Activated CD4-positive, alpha-beta memory T cell treated with anti-CD3 and anti-CD28 coated beads, Interleukin-2, amount 10 ng/mL, durations not matched to agents 7 days and 5 days (primary cell): ENCODE measurements at regions not wholly inside any gene's neighbourhood (a gene's known extent, or its start where the extent isn't known, plus 50 kb on each side); places are given as distances from the start of the nearest gene placed in this dataset.

Experiments used
- CTCF ChIA-PET: fragments of 350-600 bp; sonication (Branson Sonifier 250); formaldehyde crosslinking; loops from one replicate; lab custom pipeline; 2021; ENCODE audit warnings: antibody characterized with exemption, inconsistent platforms; lab: Charles Lee
- POLR2A ChIA-PET: fragments of 350-600 bp; sonication (Branson Sonifier 250); formaldehyde crosslinking; loops from one replicate; lab custom pipeline; 2021; ENCODE audit warnings: antibody characterized with exemption; lab: Charles Lee
- DNase-seq: peaks from one replicate; pipeline ENCODE4 v3.0.0-alpha.2; 2020
- H3K27ac Mint-ChIP-seq: one replicate; pipeline ENCODE4 v1.8.0; 2021; ENCODE audit warnings: mild to moderate bottlenecking, mixed read lengths
- H3K27me3 Mint-ChIP-seq: one replicate; pipeline ENCODE4 v1.8.0; 2021; ENCODE audit warnings: mixed read lengths
- H3K36me3 Mint-ChIP-seq: one replicate; pipeline ENCODE4 v1.8.0; 2021; ENCODE audit warnings: low read depth, mixed read lengths
- H3K4me1 Mint-ChIP-seq: one replicate; pipeline ENCODE4 v1.8.0; 2021; ENCODE audit warnings: mixed read lengths
- H3K4me3 Mint-ChIP-seq: one replicate; pipeline ENCODE4 v1.8.0; 2021; ENCODE audit warnings: mild to moderate bottlenecking, mixed read lengths
- H3K9me3 Mint-ChIP-seq: one replicate; pipeline ENCODE4 v1.8.0; 2021; ENCODE audit warnings: mixed read lengths

DNA sequence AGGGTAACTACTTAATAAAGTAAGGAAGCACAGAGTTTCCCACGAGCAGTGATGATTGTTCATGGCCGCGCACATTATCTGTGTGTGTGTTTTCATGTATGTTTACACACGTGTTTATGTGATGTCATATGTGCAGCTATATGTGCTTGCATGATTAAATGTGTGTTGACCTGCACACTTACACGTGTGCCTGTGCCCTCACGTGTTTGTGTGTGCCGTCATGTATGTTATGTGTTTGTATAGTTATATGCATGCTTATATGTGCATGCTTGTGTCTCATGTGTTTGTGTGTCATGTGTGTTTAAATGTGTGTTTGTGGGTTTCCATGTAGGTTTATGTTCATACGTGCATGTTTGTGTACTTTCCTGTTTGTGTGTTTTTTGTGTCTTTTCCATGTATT, 782.3 kb downstream of the GALR1 start:
- H3K4me3 Mint-ChIP-seq: no peak overlapping the region
- H3K9me3 Mint-ChIP-seq: peaks cover 3% of the 10 kb centered on the region
- CTCF ChIA-PET: no interaction called here
- no peaks in the 10 kb centered on the region for H3K4me1 Mint-ChIP-seq
- H3K36me3 Mint-ChIP-seq: no peaks in the 10 kb centered on the region
- H3K27ac Mint-ChIP-seq: no peak overlapping the region
- H3K27me3 Mint-ChIP-seq: no peaks in the 10 kb centered on the region
- no peak for DNase-seq
- POLR2A ChIA-PET: no interaction called here

DNA sequence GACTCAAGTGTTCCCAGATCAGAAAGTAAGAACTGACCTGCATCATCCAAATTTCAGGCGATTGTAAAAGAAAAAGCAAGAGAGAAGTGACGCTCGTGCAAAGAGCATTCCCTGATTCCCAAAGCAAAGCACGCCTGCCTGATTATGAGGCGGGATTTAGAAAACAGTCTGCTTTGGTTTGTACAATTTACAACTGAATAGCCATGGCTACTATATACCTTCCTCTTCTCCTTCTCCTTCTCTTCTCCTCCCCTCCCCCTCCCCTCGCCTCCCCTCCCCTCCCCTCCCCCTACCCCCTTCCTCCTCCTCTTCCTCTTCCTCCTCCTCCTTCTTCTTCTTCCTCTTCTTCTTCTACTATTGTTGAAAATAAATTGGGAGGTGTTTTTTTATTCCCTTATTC, 782.9 kb downstream of the GALR1 start:
- no peak overlapping the region for H3K27ac Mint-ChIP-seq

DNA sequence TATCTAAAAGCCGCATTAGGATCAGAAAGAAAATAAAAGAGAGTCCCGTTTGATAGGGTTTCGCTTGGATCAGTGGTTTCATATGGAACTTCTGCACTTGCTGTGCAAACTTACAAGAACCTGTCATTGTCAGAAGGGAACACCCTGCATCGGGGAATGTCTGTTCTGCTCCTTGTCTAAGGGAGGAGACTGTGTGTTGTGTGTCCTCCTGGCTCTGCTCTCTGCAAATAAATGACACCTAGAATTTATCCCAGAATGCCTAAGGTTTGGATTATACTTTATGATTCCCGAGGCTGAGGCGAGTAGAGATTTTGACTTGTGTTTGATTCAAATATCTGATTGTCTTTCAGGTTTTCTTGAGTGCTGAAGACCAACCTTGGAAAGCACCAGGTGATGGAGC, 785.1 kb downstream of the GALR1 start:
- no peaks in the 10 kb centered on the region for H3K27me3 Mint-ChIP-seq
- ChIA-PET POLR2A (no interaction called here), CTCF (no interaction called here)
- peaks cover 3% of the 10 kb centered on the region for H3K9me3 Mint-ChIP-seq
- H3K36me3 Mint-ChIP-seq: no peaks in the 10 kb centered on the region
- no peaks in the 10 kb centered on the region for H3K4me1 Mint-ChIP-seq
- no peak overlapping the region for H3K4me3 Mint-ChIP-seq
- no peak overlapping the region for H3K27ac Mint-ChIP-seq
- no peak for DNase-seq

More for the DNA sequence above, 782.9 kb downstream of the GALR1 start:
- DNase-seq: no peak
- Mint-ChIP-seq H3K9me3 (peaks cover 3% of the 10 kb centered on the region), H3K4me3 (no peak overlapping the region), H3K36me3 (no peaks in the 10 kb centered on the region), H3K27me3 (no peaks in the 10 kb centered on the region), H3K4me1 (no peaks in the 10 kb centered on the region)
- CTCF ChIA-PET: no interaction called here
- POLR2A ChIA-PET: no interaction called here

DNA sequence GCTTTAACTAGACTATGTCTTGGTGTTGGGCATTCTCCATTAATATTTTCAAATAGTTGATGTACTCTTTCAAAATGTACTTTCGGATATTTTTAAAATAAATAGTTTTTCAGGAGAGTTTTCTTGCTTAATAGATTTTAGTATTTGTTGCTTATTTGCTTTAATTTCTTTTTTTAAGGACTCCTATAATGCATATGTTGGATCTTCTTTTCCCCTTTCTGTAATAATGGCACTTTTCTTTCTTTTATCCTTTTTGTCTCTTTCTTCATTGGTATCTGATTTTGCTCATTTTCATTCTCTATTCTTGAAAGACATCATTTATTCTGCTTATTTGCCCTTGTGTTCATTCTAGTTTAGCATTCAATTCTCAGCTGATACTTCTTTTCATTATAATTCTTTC, 791.6 kb downstream of the GALR1 start:
- Mint-ChIP-seq H3K9me3 (peaks cover 4% of the 10 kb centered on the region), H3K4me1 (no peaks in the 10 kb centered on the region), H3K36me3 (no peaks in the 10 kb centered on the region), H3K27me3 (no peaks in the 10 kb centered on the region), H3K4me3 (no peak overlapping the region), H3K27ac (no peak overlapping the region)
- no peak for DNase-seq
- ChIA-PET CTCF (no interaction called here), POLR2A (no interaction called here)

DNA sequence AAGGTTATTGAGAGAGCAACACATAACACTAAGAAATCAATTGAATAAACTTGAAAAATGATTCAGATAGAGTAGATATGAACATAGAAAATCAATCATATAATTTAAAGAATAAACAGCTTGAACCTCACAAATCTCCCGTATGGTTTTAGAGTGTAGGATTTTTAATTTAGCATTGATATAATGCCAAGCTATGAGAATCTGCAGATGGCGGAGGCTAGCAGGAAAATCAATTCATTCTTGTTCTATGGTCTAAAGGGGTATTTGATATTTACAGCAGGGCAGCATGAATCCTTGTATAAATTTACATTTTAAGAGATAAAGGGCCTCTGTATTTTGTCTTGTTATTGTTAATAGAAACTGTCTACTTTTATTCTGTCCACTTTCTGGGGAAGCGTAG, 797.0 kb downstream of the GALR1 start:
- no peaks in the 10 kb centered on the region for H3K4me1 Mint-ChIP-seq

DNA sequence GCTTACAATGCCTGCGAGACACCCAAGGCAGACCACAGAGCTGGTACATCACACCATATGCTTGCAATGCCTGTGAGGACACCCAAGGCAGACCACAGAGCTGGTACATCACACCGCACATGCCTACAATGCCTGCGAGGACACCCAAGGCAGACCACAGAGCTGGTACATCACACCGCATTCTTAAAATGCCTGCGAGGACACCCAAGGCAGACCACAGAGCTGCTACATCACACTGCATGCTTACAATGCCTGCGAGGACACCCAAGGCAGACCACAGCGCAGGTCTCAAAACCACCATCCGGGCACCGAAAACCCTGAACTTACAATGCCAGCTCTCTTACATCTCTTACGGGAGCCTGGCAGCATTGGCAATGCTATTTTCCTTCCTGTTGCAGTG, 799.6 kb downstream of the GALR1 start:
- H3K27ac Mint-ChIP-seq: no peak overlapping the region
- H3K27me3 Mint-ChIP-seq: no peaks in the 10 kb centered on the region
- no peaks in the 10 kb centered on the region for H3K4me1 Mint-ChIP-seq
- no peak for DNase-seq
- POLR2A ChIA-PET: no interaction called here
- H3K4me3 Mint-ChIP-seq: no peak overlapping the region
- H3K36me3 Mint-ChIP-seq: no peaks in the 10 kb centered on the region
- no peaks in the 10 kb centered on the region for H3K9me3 Mint-ChIP-seq
- CTCF ChIA-PET: no interaction called here

More for the DNA sequence above, 797.0 kb downstream of the GALR1 start:
- Mint-ChIP-seq H3K36me3 (no peaks in the 10 kb centered on the region), H3K27ac (no peak overlapping the region), H3K4me3 (no peak overlapping the region), H3K9me3 (no peaks in the 10 kb centered on the region), H3K27me3 (no peaks in the 10 kb centered on the region)
- ChIA-PET POLR2A (no interaction called here), CTCF (no interaction called here)
- DNase-seq: no peak

DNA sequence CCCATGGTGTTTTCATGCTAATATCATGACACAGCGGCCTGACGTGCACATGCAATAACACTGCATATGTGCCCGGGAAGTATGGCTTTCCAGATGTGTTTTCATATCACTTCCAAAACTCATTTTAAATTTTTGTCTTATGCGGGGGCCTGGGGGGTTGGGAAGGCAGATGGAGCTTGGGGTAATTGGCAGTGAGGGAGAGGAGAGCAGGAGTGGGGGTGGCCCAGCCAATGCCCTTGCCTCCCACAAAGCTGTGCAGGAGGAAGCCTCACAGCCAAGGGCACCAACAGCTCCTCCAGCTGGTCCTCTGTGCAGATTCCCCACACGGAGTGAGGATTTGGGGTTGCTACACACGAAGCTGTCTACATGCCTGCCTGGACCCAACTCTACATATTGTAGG, 805.2 kb downstream of the GALR1 start:
- DNase-seq: no peak
- Mint-ChIP-seq H3K9me3 (no peaks in the 10 kb centered on the region), H3K27me3 (no peaks in the 10 kb centered on the region), H3K36me3 (no peaks in the 10 kb centered on the region), H3K4me3 (no peak overlapping the region), H3K27ac (no peak overlapping the region), H3K4me1 (no peaks in the 10 kb centered on the region)
- ChIA-PET CTCF (no interaction called here), POLR2A (no interaction called here)

DNA sequence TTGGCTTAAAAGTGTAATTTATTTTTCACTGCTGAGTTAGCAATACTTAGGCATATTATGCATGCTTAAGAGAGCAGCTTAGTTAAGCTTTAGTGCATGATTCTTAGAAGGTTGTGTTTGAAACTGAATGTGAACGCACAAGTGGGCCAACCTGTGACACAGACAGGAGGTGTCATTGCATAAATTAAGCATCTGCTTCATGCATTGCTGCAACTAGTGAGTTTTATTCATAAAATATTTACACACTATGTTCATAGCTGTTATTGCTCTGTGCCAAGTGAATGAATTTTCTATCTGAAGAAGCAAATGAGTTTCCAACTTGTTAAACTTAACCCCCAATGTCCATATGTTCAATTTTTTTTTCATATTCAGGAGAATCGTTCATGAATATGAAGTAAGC, 806.4 kb downstream of the GALR1 start:
- Mint-ChIP-seq H3K27me3 (no peaks in the 10 kb centered on the region), H3K9me3 (no peaks in the 10 kb centered on the region)
- CTCF ChIA-PET: no interaction called here

DNA sequence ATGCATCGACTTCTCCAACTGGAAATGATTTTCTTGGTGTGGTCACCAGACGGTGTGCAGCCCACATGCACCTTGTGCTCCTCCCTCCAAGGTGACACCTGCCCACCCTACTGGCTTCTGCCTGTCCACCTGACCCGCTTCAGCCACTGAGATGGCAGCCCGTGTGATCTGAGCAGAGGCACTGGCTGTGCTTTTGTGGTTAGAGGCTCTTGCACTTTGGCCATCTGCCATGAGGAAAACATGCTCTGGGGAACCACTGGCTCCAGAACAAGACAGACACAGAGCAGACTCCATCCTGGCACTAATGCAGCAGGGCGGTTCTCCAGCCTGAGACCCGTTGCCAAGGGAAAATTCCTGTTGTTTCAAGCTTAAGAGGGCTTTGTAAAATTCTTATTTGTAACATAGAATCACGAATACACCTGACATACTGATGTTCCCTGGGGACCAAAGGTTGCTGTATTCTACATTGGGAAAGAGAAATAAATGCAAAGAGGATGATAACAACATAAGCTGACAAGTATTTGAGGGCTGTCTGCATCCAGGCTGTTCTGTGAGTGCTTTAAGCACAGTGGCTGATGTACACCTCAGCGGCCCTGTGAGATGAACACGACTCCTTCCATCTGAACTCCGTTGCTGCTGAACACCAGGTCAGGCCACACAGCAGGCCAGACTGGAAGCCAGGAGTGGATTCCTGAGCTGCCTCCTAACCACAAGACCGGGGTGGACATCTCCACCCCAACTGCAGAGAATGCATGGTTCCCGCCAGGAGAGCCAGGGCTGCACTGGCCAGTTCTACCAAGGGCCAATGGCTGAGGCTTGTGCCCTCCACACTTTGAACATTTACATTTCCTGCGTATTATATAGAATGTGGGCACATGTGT, 820.4 kb downstream of the GALR1 start:
- H3K4me3 Mint-ChIP-seq: no peak overlapping the region
- H3K27ac Mint-ChIP-seq: no peak overlapping the region
- no peak for DNase-seq
- POLR2A ChIA-PET: no interaction called here
- no peaks in the 10 kb centered on the region for H3K4me1 Mint-ChIP-seq
- CTCF ChIA-PET: no interaction called here
- H3K27me3 Mint-ChIP-seq: no peaks in the 10 kb centered on the region
- no peaks in the 10 kb centered on the region for H3K36me3 Mint-ChIP-seq
- no peaks in the 10 kb centered on the region for H3K9me3 Mint-ChIP-seq

More for the DNA sequence above, 806.4 kb downstream of the GALR1 start:
- DNase-seq: no peak
- POLR2A ChIA-PET: no interaction called here
- Mint-ChIP-seq H3K27ac (no peak overlapping the region), H3K4me3 (no peak overlapping the region), H3K36me3 (no peaks in the 10 kb centered on the region), H3K4me1 (no peaks in the 10 kb centered on the region)

DNA sequence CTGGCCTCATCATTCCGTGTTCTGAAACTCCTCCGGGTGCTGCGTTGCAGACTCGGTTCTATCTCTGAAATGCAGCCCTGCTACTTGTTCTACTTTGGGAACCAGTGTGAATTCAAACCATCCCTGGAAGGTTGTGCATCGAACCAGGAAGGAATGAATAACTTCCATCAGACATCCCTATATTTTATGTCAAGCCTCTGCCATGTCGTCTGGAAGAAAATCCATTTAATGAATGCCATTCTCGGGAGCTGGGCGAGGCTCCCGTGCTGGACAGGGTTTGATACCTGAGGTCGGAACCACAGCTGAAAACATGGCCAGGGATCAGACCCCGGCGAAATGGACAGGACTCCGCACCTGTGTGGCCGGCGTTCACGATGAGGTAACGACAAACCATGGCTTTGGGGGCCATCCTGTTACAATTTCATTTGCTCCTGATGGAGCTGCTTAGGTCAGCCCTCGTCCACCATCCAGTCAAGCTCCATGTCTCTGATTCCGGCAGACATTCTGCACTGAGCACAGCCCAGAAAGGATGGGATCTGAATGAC, 821.6 kb downstream of the GALR1 start:
- POLR2A ChIA-PET: no interaction called here
- CTCF ChIA-PET: no interaction called here
- H3K27ac Mint-ChIP-seq: no peak overlapping the region

DNA sequence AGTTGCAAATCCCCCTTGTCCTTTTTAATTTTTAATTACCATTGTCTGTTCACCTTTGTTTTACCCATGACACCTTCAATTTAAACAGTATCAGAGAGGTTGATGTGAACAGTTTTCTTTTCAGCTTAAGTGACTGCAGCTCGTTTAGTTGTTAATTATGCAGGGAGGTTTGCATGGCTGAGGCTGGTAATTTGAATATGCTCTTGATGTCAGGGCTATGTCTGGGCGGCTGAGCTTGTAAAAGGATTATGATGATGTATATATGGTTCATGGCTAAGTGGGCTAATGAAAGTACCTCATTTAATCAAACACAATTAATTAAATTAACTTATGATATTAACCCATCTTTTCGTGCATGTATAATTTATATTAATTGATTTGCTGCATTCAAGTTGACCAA, 822.1 kb downstream of the GALR1 start:
- Mint-ChIP-seq H3K9me3 (no peaks in the 10 kb centered on the region), H3K27ac (no peak overlapping the region), H3K4me1 (no peaks in the 10 kb centered on the region), H3K4me3 (no peak overlapping the region), H3K27me3 (no peaks in the 10 kb centered on the region), H3K36me3 (no peaks in the 10 kb centered on the region)
- DNase-seq: no peak
- CTCF ChIA-PET: no interaction called here
- POLR2A ChIA-PET: no interaction called here

More for the DNA sequence above, 821.6 kb downstream of the GALR1 start:
- Mint-ChIP-seq H3K9me3 (no peaks in the 10 kb centered on the region), H3K27me3 (no peaks in the 10 kb centered on the region), H3K36me3 (no peaks in the 10 kb centered on the region), H3K4me1 (no peaks in the 10 kb centered on the region), H3K4me3 (no peak overlapping the region)
- no peak for DNase-seq

DNA sequence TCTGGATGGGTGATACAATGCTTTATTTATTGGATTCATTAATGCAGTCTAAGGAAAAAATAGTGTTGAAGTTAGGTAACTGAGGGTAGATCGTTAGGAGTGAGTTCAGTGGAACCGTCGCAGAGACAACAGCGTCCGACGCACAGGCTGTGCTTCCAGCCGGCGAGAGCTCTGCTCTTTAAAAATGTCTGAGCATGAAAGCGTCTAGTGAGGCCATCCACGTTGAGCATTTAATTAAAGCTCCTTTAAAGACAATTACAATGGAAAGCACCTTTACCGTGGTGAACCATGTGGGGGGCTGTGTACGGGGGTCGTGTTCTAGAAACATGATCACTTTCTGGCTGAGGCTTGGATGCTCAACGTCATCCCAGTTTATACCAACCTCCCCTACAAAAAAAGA, 822.7 kb downstream of the GALR1 start:
- Mint-ChIP-seq H3K27me3 (no peaks in the 10 kb centered on the region), H3K36me3 (no peaks in the 10 kb centered on the region), H3K9me3 (no peaks in the 10 kb centered on the region), H3K4me1 (no peaks in the 10 kb centered on the region), H3K4me3 (no peak overlapping the region), H3K27ac (no peak overlapping the region)
- no peak for DNase-seq
- ChIA-PET POLR2A (no interaction called here), CTCF (no interaction called here)

DNA sequence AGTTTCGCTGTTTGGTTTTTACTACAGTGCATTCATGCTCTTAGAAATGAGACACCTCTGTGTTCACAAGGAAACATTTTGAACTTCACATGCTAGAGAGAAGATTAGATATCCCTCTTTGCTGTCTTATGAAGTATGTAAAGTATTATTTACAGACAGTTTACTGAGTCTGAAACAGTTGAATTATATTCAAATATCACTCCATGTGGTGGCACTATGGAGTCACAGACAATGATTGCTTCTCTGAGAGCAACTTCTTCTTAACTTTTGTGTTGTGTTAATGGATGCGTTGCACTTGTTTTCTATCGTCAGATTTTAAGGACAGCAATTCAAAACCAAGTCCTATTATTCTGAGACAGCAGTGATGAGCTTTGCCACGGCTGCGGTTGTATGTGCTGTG, 823.6 kb downstream of the GALR1 start:
- Mint-ChIP-seq H3K27me3 (no peaks in the 10 kb centered on the region), H3K36me3 (no peaks in the 10 kb centered on the region), H3K4me1 (no peaks in the 10 kb centered on the region), H3K4me3 (no peak overlapping the region), H3K9me3 (peaks cover 2% of the 10 kb centered on the region), H3K27ac (no peak overlapping the region)
- POLR2A ChIA-PET: no interaction called here
- no peak for DNase-seq
- CTCF ChIA-PET: no interaction called here
